ENCODE measurements at regions not wholly inside any gene's neighbourhood (a gene's known extent, or its start where the extent isn't known, plus 50 kb on each side); places are given as distances from the start of the nearest gene placed in this dataset.

DNA sequence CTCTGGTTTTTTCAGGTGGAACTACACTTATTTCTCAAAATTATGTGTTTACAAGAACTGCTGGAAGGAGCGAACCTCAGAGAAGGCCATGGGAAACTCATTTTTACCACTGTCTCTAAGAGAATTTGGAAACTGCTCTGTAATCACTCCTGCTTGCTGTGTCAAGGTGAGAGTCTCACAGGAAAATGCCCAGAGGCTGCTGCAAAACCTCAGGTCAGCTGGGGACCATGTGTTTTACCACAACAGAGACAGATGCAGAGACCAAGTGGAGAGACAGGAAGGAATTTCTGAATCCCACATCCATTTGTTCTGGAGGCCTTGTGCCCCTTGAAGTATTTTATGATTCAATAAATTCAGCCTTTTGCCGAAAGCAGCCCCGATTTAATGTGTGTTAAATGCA, 743.8 kb upstream of the SLC10A2 start:
- H3K9me3 Mint-ChIP-seq: peaks cover 22% of the 10 kb centered on the region
- no peak overlapping the region for H3K27ac ChIP-seq (ENCODE audit: low read depth, low read length)
- H3K4me1 Mint-ChIP-seq: peaks cover 5% of the 10 kb centered on the region
- no peaks in the 10 kb centered on the region for H3K36me3 ChIP-seq (ENCODE audit: control insufficient read depth, insufficient read depth, low read length)
- H3K27me3 ChIP-seq (ENCODE audit: control insufficient read depth, insufficient read depth, low read length, poor library complexity, severe bottlenecking): no peaks in the 10 kb centered on the region
- peaks cover 3% of the 10 kb centered on the region for H3K4me1 ChIP-seq (ENCODE audit: control insufficient read depth, insufficient read depth, low read length)
- H3K4me3 Mint-ChIP-seq: no peak overlapping the region
- TF ChIP-seq, protein P1, sequence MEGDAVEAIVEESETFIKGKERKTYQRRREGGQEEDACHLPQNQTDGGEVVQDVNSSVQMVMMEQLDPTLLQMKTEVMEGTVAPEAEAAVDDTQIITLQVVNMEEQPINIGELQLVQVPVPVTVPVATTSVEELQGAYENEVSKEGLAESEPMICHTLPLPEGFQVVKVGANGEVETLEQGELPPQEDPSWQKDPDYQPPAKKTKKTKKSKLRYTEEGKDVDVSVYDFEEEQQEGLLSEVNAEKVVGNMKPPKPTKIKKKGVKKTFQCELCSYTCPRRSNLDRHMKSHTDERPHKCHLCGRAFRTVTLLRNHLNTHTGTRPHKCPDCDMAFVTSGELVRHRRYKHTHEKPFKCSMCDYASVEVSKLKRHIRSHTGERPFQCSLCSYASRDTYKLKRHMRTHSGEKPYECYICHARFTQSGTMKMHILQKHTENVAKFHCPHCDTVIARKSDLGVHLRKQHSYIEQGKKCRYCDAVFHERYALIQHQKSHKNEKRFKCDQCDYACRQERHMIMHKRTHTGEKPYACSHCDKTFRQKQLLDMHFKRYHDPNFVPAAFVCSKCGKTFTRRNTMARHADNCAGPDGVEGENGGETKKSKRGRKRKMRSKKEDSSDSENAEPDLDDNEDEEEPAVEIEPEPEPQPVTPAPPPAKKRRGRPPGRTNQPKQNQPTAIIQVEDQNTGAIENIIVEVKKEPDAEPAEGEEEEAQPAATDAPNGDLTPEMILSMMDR (conservative IDR thresholded peaks at IDR 0.05): no peak
- 89 to 91% methylated on average over 3 of the region's 3 CpGs for WGBS, 2 experiments (ENCODE audit: insufficient coverage in 1 of 2, insufficient read length in 1 of 2)
- H3K36me3 Mint-ChIP-seq (ENCODE audit: low read depth): peaks cover 4% of the 10 kb centered on the region
- no peak overlapping the region for H3K4me3 ChIP-seq (ENCODE audit: low read length)
- no peak overlapping the region for H3K9ac ChIP-seq (ENCODE audit: extremely low read depth, low read length, poor library complexity, severe bottlenecking)
- no peak for DNase-seq
- H3K27me3 Mint-ChIP-seq (ENCODE audit: insufficient read depth): no peaks in the 10 kb centered on the region
- H3K9me3 ChIP-seq (ENCODE audit: control insufficient read depth, low read length): no peaks in the 10 kb centered on the region
- no peak overlapping the region for H3K27ac Mint-ChIP-seq

DNA sequence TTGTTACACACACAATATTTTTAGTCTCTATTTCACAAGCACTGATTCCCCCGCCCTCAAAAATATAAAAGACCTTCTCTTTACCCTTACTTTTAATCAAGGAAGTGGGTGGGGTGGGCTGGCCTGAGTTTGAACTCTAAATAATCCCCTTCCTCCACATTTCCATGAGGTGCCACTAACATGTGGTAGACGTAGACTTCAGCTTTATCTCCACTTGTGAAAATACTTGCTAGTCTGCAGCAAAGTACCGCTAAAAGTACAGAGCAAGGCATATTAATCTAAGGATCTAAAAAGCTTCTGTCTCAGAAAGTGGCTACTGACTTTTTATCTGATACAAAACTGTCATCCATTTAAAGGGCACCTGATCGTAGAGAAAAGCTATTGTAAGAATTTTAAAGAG, 739.6 kb upstream of the SLC10A2 start:
- H3K9ac ChIP-seq (ENCODE audit: extremely low read depth, low read length, poor library complexity, severe bottlenecking): no peak overlapping the region
- H3K27me3 ChIP-seq (ENCODE audit: control insufficient read depth, insufficient read depth, low read length, poor library complexity, severe bottlenecking): no peaks in the 10 kb centered on the region
- no peaks in the 10 kb centered on the region for H3K36me3 ChIP-seq (ENCODE audit: control insufficient read depth, insufficient read depth, low read length)
- no peak overlapping the region for H3K4me3 ChIP-seq (ENCODE audit: low read length)
- TF ChIP-seq, protein P1 (conservative IDR thresholded peaks at IDR 0.05): no peak
- Mint-ChIP-seq H3K27me3 (ENCODE audit: insufficient read depth) (no peaks in the 10 kb centered on the region), H3K4me3 (no peak overlapping the region), H3K9me3 (peaks cover 11% of the 10 kb centered on the region), H3K27ac (no peak overlapping the region), H3K36me3 (ENCODE audit: low read depth) (peaks cover 4% of the 10 kb centered on the region), H3K4me1 (peaks cover 11% of the 10 kb centered on the region)
- no peak for DNase-seq
- H3K9me3 ChIP-seq (ENCODE audit: control insufficient read depth, low read length): no peaks in the 10 kb centered on the region
- no peak overlapping the region for H3K27ac ChIP-seq (ENCODE audit: low read depth, low read length)
- 83 to 92% methylated on average over 2 to 4 of the region's 4 CpGs for whole genome bisulfite sequencing, 2 experiments (ENCODE audit: insufficient coverage in 1 of 2, insufficient read length in 1 of 2)
- peaks cover 6% of the 10 kb centered on the region for H3K4me1 ChIP-seq (ENCODE audit: control insufficient read depth, insufficient read depth, low read length)

DNA sequence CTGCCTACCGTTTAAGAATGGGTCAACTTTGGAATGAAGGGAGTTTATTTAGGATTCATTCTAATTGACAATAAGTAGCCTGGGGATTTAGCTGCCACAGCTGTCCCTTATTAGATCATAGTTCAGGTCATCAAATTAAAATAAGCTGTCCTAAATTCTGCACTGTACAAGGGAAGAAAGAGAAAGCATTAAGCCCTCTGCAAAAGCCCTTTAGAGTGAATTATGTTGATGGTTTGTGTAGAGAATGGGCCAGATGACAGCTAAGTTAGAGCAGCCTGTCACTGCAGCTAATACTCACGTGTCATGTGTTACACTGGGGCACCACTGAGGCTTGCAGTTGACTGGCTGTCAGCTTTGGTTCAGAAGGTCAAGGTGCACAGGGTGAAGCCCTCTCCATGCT, 737.1 kb upstream of the SLC10A2 start:
- H3K36me3 ChIP-seq (ENCODE audit: control insufficient read depth, insufficient read depth, low read length): no peaks in the 10 kb centered on the region
- H3K27me3 Mint-ChIP-seq (ENCODE audit: insufficient read depth): no peaks in the 10 kb centered on the region
- TF ChIP-seq, protein P1 (conservative IDR thresholded peaks at IDR 0.05): no peak
- H3K9me3 Mint-ChIP-seq: peaks cover 7% of the 10 kb centered on the region
- no peaks in the 10 kb centered on the region for H3K9me3 ChIP-seq (ENCODE audit: control insufficient read depth, low read length)
- H3K27ac ChIP-seq (ENCODE audit: low read depth, low read length): no peak overlapping the region
- peaks cover 4% of the 10 kb centered on the region for H3K36me3 Mint-ChIP-seq (ENCODE audit: low read depth)
- no peaks in the 10 kb centered on the region for H3K27me3 ChIP-seq (ENCODE audit: control insufficient read depth, insufficient read depth, low read length, poor library complexity, severe bottlenecking)
- no peak overlapping the region for H3K27ac Mint-ChIP-seq
- no peak overlapping the region for H3K9ac ChIP-seq (ENCODE audit: extremely low read depth, low read length, poor library complexity, severe bottlenecking)
- H3K4me1 ChIP-seq (ENCODE audit: control insufficient read depth, insufficient read depth, low read length): peaks cover 6% of the 10 kb centered on the region
- peaks cover 11% of the 10 kb centered on the region for H3K4me1 Mint-ChIP-seq
- no peak for DNase-seq
- no peak overlapping the region for H3K4me3 Mint-ChIP-seq
- H3K4me3 ChIP-seq (ENCODE audit: low read length): no peak overlapping the region
- 80 to 90% methylated on average over 1 to 2 of the region's 2 CpGs for WGBS, 2 experiments (ENCODE audit: insufficient coverage in 1 of 2, insufficient read length in 1 of 2)

All from endodermal cell (in vitro differentiated cells).